Endothelial cell of umbilical vein (primary cell): ENCODE measurements at regions not wholly inside any gene's neighbourhood (a gene's known extent, or its start where the extent isn't known, plus 50 kb on each side); places are given as distances from the start of the nearest gene placed in this dataset.

Source experiments
- BruUV-seq: library from RNA; stranded (reverse); fragments of 400-500 nt; replicated peaks from 2 replicates; lab custom pipeline; 2021; lab: Mats Ljungman, UMichigan
- CTCF ChIA-PET: fragments of 300-600, 350-600 bp; sonication (Branson Sonifier 250); formaldehyde crosslinking; loops from one replicate; lab custom pipeline; 2021; ENCODE audit warnings: antibody characterized with exemption, inconsistent platforms; lab: Charles Lee
- POLR2A ChIA-PET: fragments of 300-600, 350-600 bp; sonication (Branson Sonifier 250); formaldehyde crosslinking; loops from one replicate; lab custom pipeline; 2021; ENCODE audit warnings: antibody characterized with exemption, inconsistent platforms; lab: Charles Lee
- DNase-seq: peaks from one replicate; pipeline ENCODE4 v3.0.0-alpha.2; 2011; ENCODE audit warnings: low read depth, low spot score
- FAIRE-seq: peaks from 2 replicates; lab custom pipeline; 2011; peaks lifted over from hg19 to GRCh38; lab: Jason Lieb, UNC
- H2AFZ ChIP-seq: 2 replicates; pipeline ENCODE4 v1.6.0; 2012; ENCODE audit warnings: low read depth, low read length, control low read depth, inconsistent platforms
- H3K27ac ChIP-seq: 2 replicates; pipeline ENCODE4 v1.5.1; 2011; ENCODE audit warnings: low read depth, mild to moderate bottlenecking, control low read depth, low read length, moderate library complexity; ENCODE audit not compliant: insufficient read depth
- H3K27me3 ChIP-seq, 2 experiments: 2 replicates each; pipeline versions ENCODE4 v1.6.0 to v1.6.1; 2011; ENCODE audit warnings: low read length in 2 of 2, mixed read lengths in 1 of 2; ENCODE audit not compliant: control insufficient read depth in 2 of 2, insufficient read depth in 2 of 2
- H3K36me3 ChIP-seq, 2 experiments: 2 replicates in 1 of 2; 3 replicates in 1 of 2; pipeline ENCODE4 v1.5.1; 2011; ENCODE audit warnings: low read length in 2 of 2, mild to moderate bottlenecking in 1 of 2, moderate library complexity in 1 of 2; ENCODE audit not compliant: control insufficient read depth in 2 of 2, insufficient read depth in 2 of 2; ENCODE audit errors: extremely low read depth in 1 of 2
- H3K4me1 ChIP-seq: 3 replicates; pipeline ENCODE4 v1.5.1; 2011; ENCODE audit warnings: mild to moderate bottlenecking, low read length; ENCODE audit not compliant: control insufficient read depth, insufficient read depth; ENCODE audit errors: extremely low read depth
- H3K4me2 ChIP-seq: 2 replicates; pipeline ENCODE4 v1.6.1; 2011; ENCODE audit warnings: low read length, control low read depth, mixed read lengths; ENCODE audit not compliant: insufficient read depth
- H3K4me3 ChIP-seq, 3 experiments: fragments of 200-600 bp in 1 of 3; sonication (generic), shearing (Covaris generic) in 1 of 3; replicated peaks in 1 of 3; 2 replicates each; pipeline ENCODE4 v1.5.1; 2011 to 2016; ENCODE audit warnings: control low read depth in 3 of 3, low read length in 3 of 3, mild to moderate bottlenecking in 2 of 3, inconsistent platforms in 1 of 3, low read depth in 1 of 3, moderate library complexity in 1 of 3; ENCODE audit not compliant: insufficient read depth in 1 of 3
- H3K79me2 ChIP-seq: 2 replicates; pipeline ENCODE4 v1.6.0; 2012; ENCODE audit warnings: low read length, inconsistent platforms; ENCODE audit not compliant: control insufficient read depth, insufficient read depth
- H3K9ac ChIP-seq: replicated peaks from 2 replicates; pipeline ENCODE3; 2011; ENCODE audit warnings: low read length, control low read depth; ENCODE audit not compliant: insufficient read depth; ENCODE audit errors: extremely low read depth
- H3K9me1 ChIP-seq: replicated peaks from 3 replicates; pipeline ENCODE4 v1.6.0; 2011; ENCODE audit warnings: mild to moderate bottlenecking, low read length; ENCODE audit not compliant: control insufficient read depth, insufficient read depth; ENCODE audit errors: extremely low read depth
- H3K9me3 ChIP-seq: replicated peaks from 2 replicates; pipeline ENCODE4 v1.5.1; 2012; ENCODE audit warnings: low read length, inconsistent platforms; ENCODE audit not compliant: control insufficient read depth, insufficient read depth
- H4K20me1 ChIP-seq: replicated peaks from 2 replicates; pipeline ENCODE3; 2011; ENCODE audit warnings: mild to moderate bottlenecking, low read length; ENCODE audit not compliant: control insufficient read depth, insufficient read depth; ENCODE audit errors: extremely low read depth
- EZH2 ChIP-seq: IDR thresholded peaks from 2 replicates; pipeline ENCODE4 v1.6.1; 2012; ENCODE audit warnings: borderline replicate concordance, low read depth, mild to moderate bottlenecking, moderate library complexity, low read length, inconsistent platforms; ENCODE audit not compliant: severe bottlenecking
- FOS ChIP-seq: IDR thresholded peaks from 2 replicates; pipeline ENCODE4 v1.6.1; 2011; ENCODE audit warnings: mild to moderate bottlenecking, low read length, moderate library complexity, borderline replicate concordance; ENCODE audit not compliant: insufficient read depth
- GATA2 ChIP-seq: IDR thresholded peaks from 2 replicates; pipeline ENCODE4 v1.7.0; 2011; ENCODE audit warnings: low read depth, mild to moderate bottlenecking, moderate library complexity, mixed read lengths, low read length; ENCODE audit not compliant: insufficient read length, insufficient read depth
- JUN ChIP-seq: IDR thresholded peaks from 2 replicates; pipeline ENCODE4 v1.6.1; 2011; ENCODE audit warnings: borderline replicate concordance, low read depth; ENCODE audit not compliant: insufficient read length, insufficient read depth
- MYC ChIP-seq: IDR thresholded peaks from one replicate; pipeline ENCODE4 v1.6.1; 2011; ENCODE audit warnings: mild to moderate bottlenecking, low read depth, low read length
- POLR2A ChIP-seq: IDR thresholded peaks from 2 replicates; pipeline ENCODE4 v1.6.1; 2012; ENCODE audit warnings: low read depth, mild to moderate bottlenecking, control low read depth, low read length
- POLR2AphosphoS5 ChIP-seq: IDR thresholded peaks from 2 replicates; pipeline ENCODE4 v1.6.1; 2012; ENCODE audit warnings: low read depth, mild to moderate bottlenecking, control low read depth, low read length, moderate library complexity; ENCODE audit not compliant: insufficient read depth
- dilution Hi-C: fragments of 300-500 bp; cut with MboI; formaldehyde crosslinking; loops from one replicate; pipeline ENCODE4 v1.15.0; 2019; ENCODE audit warnings: low sequenced_read_pairs; ENCODE audit not compliant: extremely low pct_ligation_motif_present
- intact Hi-C: fragments of 100-400 bp; cut with micrococcal nuclease; formaldehyde crosslinking; loops from one replicate; pipeline ENCODE4 v1.10.0; 2022
- TF ChIP-seq, protein P1 (sequence below): IDR thresholded peaks from 2 replicates; pipeline ENCODE4 v1.6.1; 2011; ENCODE audit not compliant: insufficient read depth, insufficient read length
- TF ChIP-seq, protein P2 (sequence below), 2 donors: IDR thresholded peaks; 1 replicate in 1 of 2; 2 replicates in 1 of 2; pipeline ENCODE4 v1.5.1; 2011; ENCODE audit warnings: low read length in 2 of 2, mild to moderate bottlenecking in 2 of 2, moderate library complexity in 2 of 2, control low read depth in 1 of 2, inconsistent platforms in 1 of 2, low read depth in 1 of 2; ENCODE audit not compliant: insufficient read depth in 1 of 2; ENCODE audit errors: extremely low read depth in 1 of 2

DNA sequence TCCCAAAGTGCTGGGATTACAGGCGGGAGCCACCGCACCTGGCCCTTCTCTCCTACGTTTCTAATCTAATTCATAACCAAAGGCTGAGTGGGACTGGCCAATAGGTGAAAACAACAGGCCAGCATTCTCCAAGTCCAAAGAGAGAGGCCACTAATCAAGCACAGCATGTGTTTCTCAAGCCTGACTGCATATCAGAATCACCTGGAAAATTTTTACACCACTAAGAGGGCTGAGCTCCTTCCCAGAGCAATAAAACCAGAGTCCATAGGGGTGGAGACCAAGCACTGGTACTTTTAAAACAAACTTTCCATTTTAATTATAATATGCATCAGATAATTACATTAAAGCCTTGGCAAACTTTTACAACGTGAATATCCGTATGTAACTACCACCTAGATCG is 254.4 kb downstream of the OPA1 start:
- BruUV-seq = no TSS peak
- intact Hi-C loops = no loop called here
- Histone ChIP-seq H3K4me1 (peaks cover 10% of the 10 kb centered on the region), H3K36me3 (no peaks in the 10 kb centered on the region), H3K4me2 (no peak overlapping the region), H3K27ac (no peak overlapping the region), H3K9ac (no peak overlapping the region), H3K9me3 (no peaks in the 10 kb centered on the region), H2AFZ (no peak overlapping the region), H4K20me1 (no peaks in the 10 kb centered on the region), H3K4me3 (no peak overlapping the region), H3K9me1 (no peaks in the 10 kb centered on the region), H3K27me3 (peaks cover 0 to 1% of the 10 kb centered on the region in 2 experiments), H3K79me2 (no peaks in the 10 kb centered on the region)
- DNase-seq (no peak), FAIRE-seq (no peak)
- TF ChIP-seq, protein P1, sequence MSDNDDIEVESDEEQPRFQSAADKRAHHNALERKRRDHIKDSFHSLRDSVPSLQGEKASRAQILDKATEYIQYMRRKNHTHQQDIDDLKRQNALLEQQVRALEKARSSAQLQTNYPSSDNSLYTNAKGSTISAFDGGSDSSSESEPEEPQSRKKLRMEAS = no peak
- TF ChIP-seq EZH2 = no peak
- TF ChIP-seq POLR2AphosphoS5 = no peak
- no peak for TF ChIP-seq GATA2
- no peak for TF ChIP-seq FOS
- no peak for TF ChIP-seq POLR2A
- TF ChIP-seq MYC = no peak
- TF ChIP-seq, protein P2, sequence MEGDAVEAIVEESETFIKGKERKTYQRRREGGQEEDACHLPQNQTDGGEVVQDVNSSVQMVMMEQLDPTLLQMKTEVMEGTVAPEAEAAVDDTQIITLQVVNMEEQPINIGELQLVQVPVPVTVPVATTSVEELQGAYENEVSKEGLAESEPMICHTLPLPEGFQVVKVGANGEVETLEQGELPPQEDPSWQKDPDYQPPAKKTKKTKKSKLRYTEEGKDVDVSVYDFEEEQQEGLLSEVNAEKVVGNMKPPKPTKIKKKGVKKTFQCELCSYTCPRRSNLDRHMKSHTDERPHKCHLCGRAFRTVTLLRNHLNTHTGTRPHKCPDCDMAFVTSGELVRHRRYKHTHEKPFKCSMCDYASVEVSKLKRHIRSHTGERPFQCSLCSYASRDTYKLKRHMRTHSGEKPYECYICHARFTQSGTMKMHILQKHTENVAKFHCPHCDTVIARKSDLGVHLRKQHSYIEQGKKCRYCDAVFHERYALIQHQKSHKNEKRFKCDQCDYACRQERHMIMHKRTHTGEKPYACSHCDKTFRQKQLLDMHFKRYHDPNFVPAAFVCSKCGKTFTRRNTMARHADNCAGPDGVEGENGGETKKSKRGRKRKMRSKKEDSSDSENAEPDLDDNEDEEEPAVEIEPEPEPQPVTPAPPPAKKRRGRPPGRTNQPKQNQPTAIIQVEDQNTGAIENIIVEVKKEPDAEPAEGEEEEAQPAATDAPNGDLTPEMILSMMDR (IDR thresholded peaks at IDR 0.05; ENCODE audit: extremely low read depth in 1 of 2, insufficient read depth in 1 of 2, low read depth in 1 of 2, low read length in 2 of 2) = no peak
- no peak for TF ChIP-seq JUN
- POLR2A ChIA-PET = no interaction called here
- dilution Hi-C loops = no loop called here
- CTCF ChIA-PET = no interaction called here
